GM21717 (cell line): ENCODE measurements at regions not wholly inside any gene's neighbourhood (a gene's known extent, or its start where the extent isn't known, plus 50 kb on each side); places are given as distances from the start of the nearest gene placed in this dataset.

Experiments used
- ATAC-seq: cut with Tn5 transposase; IDR thresholded peaks from one replicate; pipeline ENCODE4 v1.9.1; 2021; ENCODE audit warnings: mild to moderate bottlenecking, moderate library complexity; ENCODE audit not compliant: unreplicated experiment

GRCh38 chr12:87930033-87930432, 99.2 kb downstream of the C12orf50 start:
- no peak for ATAC-seq

DNA sequence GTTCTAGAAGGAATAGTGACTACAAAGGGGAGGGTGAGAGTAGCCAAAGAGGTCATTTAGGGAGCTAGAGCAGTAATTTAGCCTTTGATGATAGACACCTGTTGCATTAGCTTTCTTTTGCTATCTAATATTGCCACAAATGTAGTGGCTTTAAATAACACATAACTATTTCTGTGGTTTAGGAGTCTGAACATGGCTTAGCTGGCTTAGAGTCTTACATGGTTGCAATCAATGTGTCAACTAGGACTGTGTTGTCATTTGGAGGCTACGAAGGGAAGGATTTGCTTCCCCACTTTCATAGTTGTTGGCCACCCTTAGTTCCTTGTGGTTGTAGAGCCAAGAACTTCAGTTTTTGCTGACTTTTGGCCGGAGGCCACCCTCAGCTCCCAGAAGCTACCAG, 99.9 kb downstream of the C12orf50 start:
- no peak for ATAC-seq

- no peak for ATAC-seq
These were observed 101.2 kb downstream of the C12orf50 start for GRCh38 chr12:87928031-87928430.

GRCh38 chr12:87925021-87925420, 104.2 kb downstream of the C12orf50 start:
- no peak for ATAC-seq

- no peak for ATAC-seq
These were observed 105.1 kb downstream of the C12orf50 start for GRCh38 chr12:87924149-87924548.

GRCh38 chr12:87923361-87923760, 105.8 kb downstream of the C12orf50 start:
- ATAC-seq = no peak

- no peak for ATAC-seq
These were observed 106.5 kb downstream of the C12orf50 start for GRCh38 chr12:87922736-87923135.

GRCh38 chr12:87921621-87922020, 107.6 kb downstream of the C12orf50 start:
- no peak for ATAC-seq

DNA sequence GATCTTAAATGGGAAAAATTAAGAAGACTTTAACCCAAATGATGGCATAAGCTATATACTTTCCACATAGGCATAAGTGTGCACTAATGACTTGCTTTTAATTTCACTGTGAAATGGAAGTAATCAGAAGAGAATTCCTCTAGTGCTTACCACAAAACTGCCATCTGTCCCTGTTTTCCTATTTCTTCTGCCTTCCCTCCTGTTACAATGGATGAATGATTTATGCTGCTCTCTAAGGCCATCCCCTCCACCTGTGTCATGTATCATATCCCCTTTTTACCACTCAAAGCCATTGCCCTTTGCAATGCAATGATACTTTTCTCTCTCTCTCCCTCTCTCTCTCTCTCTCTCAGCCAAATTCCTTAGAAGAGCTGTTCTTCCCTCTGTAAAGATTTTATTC, 109.1 kb downstream of the C12orf50 start:
- no peak for ATAC-seq

DNA sequence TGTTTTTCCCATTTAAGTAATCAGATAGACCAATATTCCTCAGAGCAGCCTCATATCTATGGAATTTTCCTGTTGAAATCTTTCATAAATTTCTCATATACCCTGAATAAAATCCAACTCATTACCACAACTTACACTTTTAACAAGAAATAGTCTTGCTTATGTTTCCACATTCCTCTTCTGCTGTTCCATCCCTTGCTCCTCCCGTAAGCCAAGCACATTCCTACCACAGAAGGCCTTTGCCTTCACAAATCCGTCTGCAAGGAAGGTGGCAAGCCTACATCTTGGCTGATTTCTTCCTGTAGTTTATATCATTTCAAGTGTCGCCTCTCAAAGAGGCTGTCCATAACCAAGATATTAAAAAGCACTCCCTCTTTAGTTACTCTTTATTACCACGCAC, 127.7 kb downstream of the C12orf50 start:
- ATAC-seq = no peak

GRCh38 chr12:87897662-87898061, 131.5 kb downstream of the C12orf50 start:
- no peak for ATAC-seq

- ATAC-seq = no peak
These were observed 145.4 kb downstream of the C12orf50 start for GRCh38 chr12:87883806-87884205.

DNA sequence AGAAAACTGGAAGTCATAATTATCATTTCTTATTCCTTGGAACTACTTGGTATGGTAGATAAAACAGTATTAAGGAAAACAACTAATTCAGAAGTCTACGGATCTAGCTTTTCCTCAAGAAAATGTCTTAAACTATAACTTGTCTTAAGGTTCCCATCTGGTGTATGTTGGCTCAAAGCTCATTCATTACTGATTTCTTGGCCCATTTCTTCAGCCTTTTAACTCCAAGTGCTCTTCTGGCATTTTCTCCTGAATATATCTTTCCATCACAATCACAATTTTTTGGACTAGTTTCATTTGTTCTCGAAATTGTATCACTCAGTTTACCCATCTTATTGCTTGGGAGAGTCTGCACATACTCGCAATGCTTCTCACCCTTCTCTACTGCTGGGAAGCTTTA, 150.1 kb downstream of the C12orf50 start:
- ATAC-seq = no peak

DNA sequence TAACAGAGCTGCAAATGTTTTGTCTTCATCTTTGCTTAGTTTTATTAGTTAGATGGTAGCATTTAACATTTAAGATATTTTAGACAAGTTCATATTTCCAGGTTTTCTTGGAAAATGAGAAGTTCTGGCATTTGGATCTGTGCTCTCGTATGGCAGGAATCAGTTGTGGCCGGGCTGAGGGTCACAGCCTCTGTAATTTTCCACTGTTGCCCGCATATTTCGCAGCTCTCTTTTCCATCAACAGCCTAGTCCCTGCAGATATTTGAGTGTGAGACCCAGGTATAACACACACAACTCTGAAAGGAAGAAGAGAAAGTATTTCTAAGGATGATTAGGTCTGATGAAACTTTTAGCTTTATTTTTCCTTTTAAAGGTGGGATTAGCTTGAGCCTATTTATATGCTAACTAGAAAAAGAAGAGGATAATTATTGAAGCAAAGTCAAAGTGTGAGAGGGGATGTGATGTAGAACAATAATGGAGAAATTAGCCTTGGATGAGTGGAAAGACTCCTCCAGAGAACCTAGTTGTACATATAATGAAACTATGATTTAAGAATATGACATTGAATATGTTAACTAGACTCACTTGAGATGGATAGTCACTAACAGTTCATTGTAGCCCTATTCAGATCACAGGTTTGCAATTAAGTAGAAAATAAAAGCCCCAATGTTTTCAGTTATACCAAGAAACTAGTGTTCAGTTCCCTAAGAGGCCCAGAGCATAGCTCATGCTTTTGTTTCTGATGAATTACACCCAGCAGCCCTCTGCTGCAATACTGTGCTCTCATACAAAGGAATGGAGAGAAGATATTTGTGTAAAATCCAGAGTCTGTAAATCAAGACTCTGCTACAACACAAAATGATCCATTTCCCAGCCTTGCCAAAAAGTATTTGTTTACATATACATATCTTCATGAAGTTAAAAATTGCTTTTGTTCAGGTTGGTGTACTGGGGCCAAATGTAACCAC, 158.4 kb downstream of the C12orf50 start:
- no peak for ATAC-seq

GRCh38 chr12:87870061-87870460, 159.1 kb downstream of the C12orf50 start:
- no peak for ATAC-seq

DNA sequence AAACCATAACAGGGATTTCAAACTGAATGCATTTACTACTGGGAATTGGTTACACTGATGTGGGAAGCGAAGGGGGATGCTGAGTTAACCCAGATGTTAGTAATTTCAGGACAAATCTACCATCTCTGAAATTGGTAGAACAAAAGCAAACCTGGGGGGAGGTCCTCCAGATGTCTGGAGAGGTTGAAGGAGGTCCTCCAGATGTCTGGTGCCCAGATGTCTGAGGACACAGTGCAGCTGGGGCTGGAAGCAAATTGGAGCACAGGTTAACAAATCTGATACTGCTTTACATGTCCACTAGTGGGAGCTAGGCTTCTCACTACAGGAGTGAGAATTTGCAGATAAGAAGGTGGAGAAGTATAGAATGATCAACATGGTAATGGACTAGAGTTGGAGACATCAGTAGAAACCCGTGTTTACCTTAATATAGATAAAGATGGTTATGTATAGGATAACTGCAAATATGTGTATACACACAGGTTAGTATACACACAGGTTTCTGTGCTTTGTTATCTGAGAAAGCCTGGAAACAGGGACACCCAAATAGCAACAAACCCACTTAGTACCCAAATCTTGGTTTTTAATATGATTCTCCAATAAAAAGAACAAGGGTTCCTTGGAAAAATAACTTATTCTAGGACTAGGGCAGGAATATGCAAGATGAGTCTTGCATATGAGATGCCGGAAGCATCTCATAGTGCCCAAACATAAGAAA, 162.5 kb downstream of the C12orf50 start:
- ATAC-seq = no peak

DNA sequence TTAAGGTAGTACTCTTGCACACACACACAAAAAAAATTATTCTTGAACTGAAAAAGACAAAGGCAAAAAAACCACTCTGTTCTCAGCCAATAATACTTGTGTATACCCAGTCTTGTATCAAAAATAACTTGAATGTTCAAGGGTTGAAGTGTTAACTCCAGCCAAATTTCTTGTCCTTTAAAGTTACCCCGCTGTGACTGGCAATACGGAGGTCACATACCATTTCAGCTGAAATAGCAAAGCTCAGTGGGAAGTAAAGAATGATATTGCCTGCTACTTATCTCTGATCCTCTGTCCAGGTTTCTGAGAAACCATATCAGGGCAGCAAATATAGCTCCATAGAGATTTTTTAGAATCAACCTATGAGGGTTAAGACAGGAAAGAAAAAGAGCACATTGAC, 167.4 kb downstream of the C12orf50 start:
- ATAC-seq = no peak

DNA sequence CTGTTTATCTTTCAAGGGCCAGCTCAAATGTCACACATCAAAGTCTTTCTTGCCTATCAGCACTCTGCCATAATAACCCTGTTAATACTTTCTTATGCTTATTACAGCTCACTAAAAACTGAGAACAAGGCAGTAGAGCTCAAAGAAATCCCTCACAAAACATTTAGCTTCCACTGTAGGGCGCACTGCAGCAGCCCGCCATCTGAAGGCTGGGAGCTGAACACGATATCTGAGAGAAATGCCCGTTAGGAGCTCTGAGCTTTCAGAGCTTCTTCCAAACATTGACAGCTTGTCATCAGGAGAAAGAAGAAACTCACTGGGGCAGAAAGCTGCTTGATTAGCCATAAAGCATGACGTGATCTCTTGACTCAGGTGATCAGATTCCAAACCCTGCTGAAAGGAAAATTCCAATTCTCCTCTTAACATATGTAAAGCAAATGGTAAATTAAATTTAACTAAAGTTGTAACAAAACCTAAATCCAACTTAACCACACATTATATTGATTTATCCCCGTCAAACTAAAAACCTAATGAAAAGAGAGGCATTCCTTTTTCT, 175.7 kb downstream of the C12orf50 start:
- ATAC-seq = no peak

DNA sequence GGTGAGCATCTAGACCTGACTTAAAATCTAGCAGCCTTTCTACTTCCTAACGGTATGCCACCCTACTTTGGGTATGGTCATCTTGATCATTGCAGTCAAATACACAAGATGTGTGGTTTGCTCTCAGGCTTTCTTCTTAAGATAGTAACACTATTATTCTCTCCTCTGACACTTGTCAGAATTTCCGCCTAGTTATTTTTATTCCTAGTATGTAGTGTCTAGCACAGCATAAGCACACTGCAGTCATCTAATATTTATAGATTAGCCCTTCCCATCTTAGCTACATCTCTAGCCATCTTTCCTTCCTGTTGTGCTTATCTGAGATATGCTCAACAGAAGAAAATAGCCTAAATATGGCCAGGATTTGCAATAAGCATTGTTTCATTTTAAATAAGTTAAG, 180.1 kb downstream of the C12orf50 start:
- ATAC-seq = no peak

- ATAC-seq = no peak
These were observed 180.8 kb downstream of the C12orf50 start for GRCh38 chr12:87848248-87848868.

DNA sequence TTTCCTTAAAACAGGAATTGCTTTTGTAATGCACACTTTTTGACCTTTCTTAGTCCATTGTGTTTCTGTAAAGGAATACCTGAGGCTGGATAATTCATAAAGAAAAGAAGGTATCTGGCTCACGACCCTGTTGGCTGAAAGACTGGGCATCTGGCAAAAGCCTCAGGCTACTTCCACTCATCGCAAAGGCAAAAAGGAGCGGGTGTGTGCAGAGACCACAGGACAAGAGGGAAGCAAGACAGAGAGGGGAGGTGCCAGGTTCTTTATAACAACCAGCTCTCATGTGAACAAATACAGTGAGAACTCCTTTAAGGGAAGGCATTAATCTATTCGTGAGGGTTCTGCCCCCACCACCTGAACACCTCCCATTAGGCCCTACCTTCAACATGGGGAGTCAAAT, 182.1 kb downstream of the C12orf50 start:
- no peak for ATAC-seq
